Mucosa of stomach (tissue), 1 donor: ENCODE measurements at regions not wholly inside any gene's neighbourhood (a gene's known extent, or its start where the extent isn't known, plus 50 kb on each side); places are given as distances from the start of the nearest gene placed in this dataset.

ENCODE experiments used
- H3K27me3 ChIP-seq: one replicate; pipeline ENCODE4 v1.7.0; 2013; ENCODE audit warnings: mild to moderate bottlenecking, low read length; ENCODE audit not compliant: control insufficient read depth, insufficient read depth
- H3K36me3 ChIP-seq: one replicate; pipeline ENCODE4 v1.7.0; 2013; ENCODE audit warnings: low read length; ENCODE audit not compliant: control insufficient read depth, insufficient read depth
- H3K4me1 ChIP-seq: one replicate; pipeline ENCODE4 v1.7.0; 2013; ENCODE audit warnings: mild to moderate bottlenecking, low read length; ENCODE audit not compliant: control insufficient read depth, insufficient read depth
- H3K4me3 ChIP-seq: one replicate; pipeline ENCODE4 v1.7.0; 2013; ENCODE audit warnings: low read length
- H3K9ac ChIP-seq: one replicate; pipeline ENCODE4 v1.7.0; 2013; ENCODE audit warnings: mild to moderate bottlenecking, low read length, moderate library complexity
- H3K9me3 ChIP-seq: one replicate; pipeline ENCODE4 v1.7.0; 2013; ENCODE audit warnings: mild to moderate bottlenecking, low read length, moderate library complexity; ENCODE audit not compliant: control insufficient read depth
- donor health status: Pancreatic carcinoma.

- Histone ChIP-seq H3K4me1 (no peaks in the 10 kb centered on the region), H3K27me3 (no peaks in the 10 kb centered on the region), H3K9ac (no peak overlapping the region), H3K4me3 (no peak overlapping the region), H3K36me3 (no peaks in the 10 kb centered on the region), H3K9me3 (no peaks in the 10 kb centered on the region)
Measured at GRCh38 chr1:88357729-88358128, 326.3 kb upstream of the PKN2 start.

- Histone ChIP-seq H3K4me3 (no peak overlapping the region), H3K9ac (no peak overlapping the region), H3K9me3 (no peaks in the 10 kb centered on the region), H3K36me3 (no peaks in the 10 kb centered on the region), H3K4me1 (no peaks in the 10 kb centered on the region), H3K27me3 (no peaks in the 10 kb centered on the region)
Measured at GRCh38 chr1:88371436-88372023, 312.5 kb upstream of the PKN2 start.

GRCh38 chr1:88375977-88376376, 308.1 kb upstream of the PKN2 start:
- Histone ChIP-seq H3K27me3 (no peaks in the 10 kb centered on the region), H3K36me3 (no peaks in the 10 kb centered on the region), H3K4me1 (no peaks in the 10 kb centered on the region), H3K9me3 (no peaks in the 10 kb centered on the region), H3K9ac (no peak overlapping the region), H3K4me3 (no peak overlapping the region)

GRCh38 chr1:88376421-88376820, 307.7 kb upstream of the PKN2 start:
- Histone ChIP-seq H3K9me3 (no peaks in the 10 kb centered on the region), H3K36me3 (no peaks in the 10 kb centered on the region)

GRCh38 chr1:88378560-88378959, 305.5 kb upstream of the PKN2 start:
- H3K9ac ChIP-seq: no peak overlapping the region
- no peaks in the 10 kb centered on the region for H3K27me3 ChIP-seq
- no peak overlapping the region for H3K4me3 ChIP-seq
- no peaks in the 10 kb centered on the region for H3K9me3 ChIP-seq
- no peaks in the 10 kb centered on the region for H3K36me3 ChIP-seq
- no peaks in the 10 kb centered on the region for H3K4me1 ChIP-seq

More at GRCh38 chr1:88376421-88376820, 307.7 kb upstream of the PKN2 start:
- H3K27me3 ChIP-seq: no peaks in the 10 kb centered on the region
- no peak overlapping the region for H3K4me3 ChIP-seq
- no peaks in the 10 kb centered on the region for H3K4me1 ChIP-seq
- no peak overlapping the region for H3K9ac ChIP-seq

- H3K27me3 ChIP-seq: no peaks in the 10 kb centered on the region
Measured at GRCh38 chr1:88394958-88395357, 289.1 kb upstream of the PKN2 start.

GRCh38 chr1:88398338-88398737, 285.7 kb upstream of the PKN2 start:
- H3K9me3 ChIP-seq: no peaks in the 10 kb centered on the region
- no peak overlapping the region for H3K9ac ChIP-seq
- H3K36me3 ChIP-seq: no peaks in the 10 kb centered on the region
- no peak overlapping the region for H3K4me3 ChIP-seq
- no peaks in the 10 kb centered on the region for H3K27me3 ChIP-seq
- H3K4me1 ChIP-seq: no peaks in the 10 kb centered on the region

More at GRCh38 chr1:88394958-88395357, 289.1 kb upstream of the PKN2 start:
- no peaks in the 10 kb centered on the region for H3K9me3 ChIP-seq
- no peak overlapping the region for H3K4me3 ChIP-seq
- no peaks in the 10 kb centered on the region for H3K4me1 ChIP-seq
- H3K36me3 ChIP-seq: no peaks in the 10 kb centered on the region
- H3K9ac ChIP-seq: no peak overlapping the region

GRCh38 chr1:88399690-88400089, 284.4 kb upstream of the PKN2 start:
- Histone ChIP-seq H3K9ac (no peak overlapping the region), H3K36me3 (no peaks in the 10 kb centered on the region), H3K4me3 (no peak overlapping the region), H3K4me1 (no peaks in the 10 kb centered on the region), H3K27me3 (no peaks in the 10 kb centered on the region), H3K9me3 (no peaks in the 10 kb centered on the region)

- Histone ChIP-seq H3K9ac (no peak overlapping the region), H3K27me3 (no peaks in the 10 kb centered on the region), H3K4me3 (no peak overlapping the region), H3K36me3 (no peaks in the 10 kb centered on the region), H3K9me3 (no peaks in the 10 kb centered on the region), H3K4me1 (no peaks in the 10 kb centered on the region)
Measured at GRCh38 chr1:88401313-88401712, 282.8 kb upstream of the PKN2 start.

GRCh38 chr1:88404582-88404981, 279.5 kb upstream of the PKN2 start:
- H3K9ac ChIP-seq: no peak overlapping the region
- no peak overlapping the region for H3K4me3 ChIP-seq
- no peaks in the 10 kb centered on the region for H3K9me3 ChIP-seq
- no peaks in the 10 kb centered on the region for H3K27me3 ChIP-seq
- H3K4me1 ChIP-seq: no peaks in the 10 kb centered on the region
- no peaks in the 10 kb centered on the region for H3K36me3 ChIP-seq

- peaks cover 9% of the 10 kb centered on the region for H3K4me1 ChIP-seq
- no peak overlapping the region for H3K9ac ChIP-seq
- no peaks in the 10 kb centered on the region for H3K27me3 ChIP-seq
- no peaks in the 10 kb centered on the region for H3K36me3 ChIP-seq
- no peaks in the 10 kb centered on the region for H3K9me3 ChIP-seq
- H3K4me3 ChIP-seq: no peak overlapping the region
Measured at GRCh38 chr1:88407248-88407647, 276.8 kb upstream of the PKN2 start.

GRCh38 chr1:88421997-88422396, 262.1 kb upstream of the PKN2 start:
- Histone ChIP-seq H3K9ac (no peak overlapping the region), H3K9me3 (no peaks in the 10 kb centered on the region), H3K27me3 (no peaks in the 10 kb centered on the region), H3K4me3 (no peak overlapping the region), H3K4me1 (no peaks in the 10 kb centered on the region), H3K36me3 (no peaks in the 10 kb centered on the region)

- H3K4me1 ChIP-seq: no peaks in the 10 kb centered on the region
- H3K36me3 ChIP-seq: no peaks in the 10 kb centered on the region
- H3K9ac ChIP-seq: no peak overlapping the region
- H3K27me3 ChIP-seq: no peaks in the 10 kb centered on the region
- no peaks in the 10 kb centered on the region for H3K9me3 ChIP-seq
- no peak overlapping the region for H3K4me3 ChIP-seq
Measured at GRCh38 chr1:88433556-88433955, 250.5 kb upstream of the PKN2 start.
